Loucy (cell line): ENCODE measurements at regions not wholly inside any gene's neighbourhood (a gene's known extent, or its start where the extent isn't known, plus 50 kb on each side); places are given as distances from the start of the nearest gene placed in this dataset.

Source experiments
- H2AFZ ChIP-seq: fragments of 200-600 bp; sonication (generic); 2 replicates; pipeline ENCODE4 v1.6.0; 2016; ENCODE audit warnings: antibody characterized with exemption, mild to moderate bottlenecking, low read length, moderate library complexity
- H3F3A ChIP-seq: fragments of 200-600 bp; 2 replicates; pipeline ENCODE4 v1.6.0; 2016; ENCODE audit warnings: antibody characterized with exemption, low read depth, mild to moderate bottlenecking
- H3K27me3 ChIP-seq: fragments of 200-600 bp; sonication (generic); 2 replicates; pipeline ENCODE4 v1.6.1; 2014; ENCODE audit warnings: low read length, mild to moderate bottlenecking; ENCODE audit not compliant: insufficient read depth, poor library complexity, severe bottlenecking
- H3K36me3 ChIP-seq: fragments of 200-600 bp; sonication (generic); 2 replicates; pipeline ENCODE4 v1.6.1; 2016; ENCODE audit warnings: low read length; ENCODE audit not compliant: insufficient read depth
- H3K4me1 ChIP-seq: fragments of 200-600 bp; sonication (generic); 2 replicates; pipeline ENCODE4 v1.5.1; 2014; ENCODE audit warnings: low read length, mild to moderate bottlenecking; ENCODE audit not compliant: insufficient read depth, poor library complexity, severe bottlenecking
- H3K4me2 ChIP-seq: fragments of 200-600 bp; sonication (generic); 2 replicates; pipeline ENCODE4 v1.6.0; 2014; ENCODE audit warnings: antibody characterized with exemption, low read length, low read depth, mild to moderate bottlenecking; ENCODE audit not compliant: poor library complexity, severe bottlenecking
- H3K4me3 ChIP-seq: fragments of 200-600 bp; sonication (generic); 2 replicates; pipeline ENCODE4 v1.5.1; 2014; ENCODE audit warnings: low read length, mild to moderate bottlenecking, mixed read lengths; ENCODE audit not compliant: poor library complexity, severe bottlenecking
- H3K79me2 ChIP-seq: fragments of 200-600 bp; sonication (generic); 2 replicates; pipeline ENCODE4 v1.6.1; 2014; ENCODE audit warnings: low read length; ENCODE audit not compliant: insufficient read depth
- H3K9ac ChIP-seq: fragments of 200-600 bp; sonication (generic); 2 replicates; pipeline ENCODE4 v1.6.0; 2014; ENCODE audit warnings: mild to moderate bottlenecking, low read depth, low read length, moderate library complexity; ENCODE audit not compliant: poor library complexity, severe bottlenecking
- H3K9me2 ChIP-seq: fragments of 200-600 bp; sonication (generic); replicated peaks from 2 replicates; pipeline ENCODE4 v1.6.1; 2016; ENCODE audit warnings: low read depth, low read length, mixed read lengths
- H3K9me3 ChIP-seq: fragments of 200-600 bp; sonication (generic); 2 replicates; pipeline ENCODE4 v1.6.1; 2014; ENCODE audit warnings: mild to moderate bottlenecking, antibody characterized with exemption, low read length, low read depth; ENCODE audit not compliant: insufficient read depth
- H4K20me1 ChIP-seq: fragments of 200-600 bp; sonication (generic); 2 replicates; pipeline ENCODE4 v1.6.0; 2014; ENCODE audit warnings: antibody characterized with exemption, low read length, mild to moderate bottlenecking; ENCODE audit not compliant: insufficient read depth, poor library complexity, severe bottlenecking
- EZH2phosphoT487 ChIP-seq: fragments of 200-600 bp; IDR thresholded peaks from 2 replicates; pipeline ENCODE4 v1.6.1; 2018; ENCODE audit warnings: antibody characterized with exemption, mild to moderate bottlenecking, moderate library complexity, borderline replicate concordance
- TF ChIP-seq, protein P1 (sequence below): fragments of 200-600 bp; sonication (generic); conservative IDR thresholded peaks from 2 replicates; pipeline ENCODE4 v1.5.1; 2014; ENCODE audit warnings: mild to moderate bottlenecking, antibody characterized with exemption, low read length

DNA sequence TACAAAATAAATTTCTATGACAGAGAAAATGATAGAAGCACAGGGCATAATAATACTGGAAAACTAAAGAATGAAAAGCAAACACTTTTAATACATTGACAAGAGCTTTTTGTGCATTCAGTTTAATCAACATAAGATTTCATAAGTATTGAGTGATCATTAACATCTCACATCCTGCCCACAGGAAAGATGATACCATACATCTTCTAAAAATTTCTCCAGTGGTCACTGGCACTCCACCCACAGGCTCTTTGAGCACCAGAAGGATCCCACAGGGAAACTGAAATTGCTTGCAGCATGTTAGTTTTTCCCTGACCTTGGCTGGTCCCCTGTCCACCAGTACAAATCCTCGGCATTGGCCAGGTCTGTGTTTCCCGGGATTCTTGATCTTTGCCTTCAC lies 186.0 kb downstream of the CEMIP2 start:
- Histone ChIP-seq H3K9me3 (no peaks in the 10 kb centered on the region), H3K9me2 (no peaks in the 10 kb centered on the region), H3K9ac (no peak overlapping the region), H3K4me2 (no peak overlapping the region), H4K20me1 (no peaks in the 10 kb centered on the region), H3K4me3 (no peak overlapping the region), H3K79me2 (no peaks in the 10 kb centered on the region), H3K4me1 (no peaks in the 10 kb centered on the region), H3K27me3 (no peaks in the 10 kb centered on the region), H3F3A (no peaks in the 10 kb centered on the region), H3K36me3 (no peaks in the 10 kb centered on the region), H2AFZ (no peak overlapping the region)
- TF ChIP-seq, protein P1, sequence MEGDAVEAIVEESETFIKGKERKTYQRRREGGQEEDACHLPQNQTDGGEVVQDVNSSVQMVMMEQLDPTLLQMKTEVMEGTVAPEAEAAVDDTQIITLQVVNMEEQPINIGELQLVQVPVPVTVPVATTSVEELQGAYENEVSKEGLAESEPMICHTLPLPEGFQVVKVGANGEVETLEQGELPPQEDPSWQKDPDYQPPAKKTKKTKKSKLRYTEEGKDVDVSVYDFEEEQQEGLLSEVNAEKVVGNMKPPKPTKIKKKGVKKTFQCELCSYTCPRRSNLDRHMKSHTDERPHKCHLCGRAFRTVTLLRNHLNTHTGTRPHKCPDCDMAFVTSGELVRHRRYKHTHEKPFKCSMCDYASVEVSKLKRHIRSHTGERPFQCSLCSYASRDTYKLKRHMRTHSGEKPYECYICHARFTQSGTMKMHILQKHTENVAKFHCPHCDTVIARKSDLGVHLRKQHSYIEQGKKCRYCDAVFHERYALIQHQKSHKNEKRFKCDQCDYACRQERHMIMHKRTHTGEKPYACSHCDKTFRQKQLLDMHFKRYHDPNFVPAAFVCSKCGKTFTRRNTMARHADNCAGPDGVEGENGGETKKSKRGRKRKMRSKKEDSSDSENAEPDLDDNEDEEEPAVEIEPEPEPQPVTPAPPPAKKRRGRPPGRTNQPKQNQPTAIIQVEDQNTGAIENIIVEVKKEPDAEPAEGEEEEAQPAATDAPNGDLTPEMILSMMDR = no peak
- TF ChIP-seq EZH2phosphoT487 = no peak

DNA sequence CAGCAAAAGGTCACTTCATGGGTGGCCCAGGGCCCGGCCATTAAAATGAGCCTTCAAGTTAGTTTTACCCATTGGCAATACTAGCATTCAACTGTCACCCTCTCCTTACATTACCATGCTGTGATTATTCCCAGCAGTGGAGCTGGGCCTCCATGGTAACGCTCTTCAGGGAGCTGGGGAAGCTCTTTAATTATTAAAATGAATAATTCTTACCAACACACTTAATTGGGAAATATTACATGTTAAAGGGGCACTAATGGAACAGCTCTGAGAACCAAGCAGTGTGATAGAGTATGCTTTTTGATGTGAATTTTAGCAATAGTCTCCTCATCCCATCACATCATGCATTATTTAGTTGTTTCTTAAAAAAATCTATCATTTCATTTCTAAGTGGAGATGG lies 187.2 kb downstream of the CEMIP2 start:
- no peak overlapping the region for H3K4me2 ChIP-seq
- no peaks in the 10 kb centered on the region for H3K9me2 ChIP-seq

GRCh38 chr9:71571186-71571585 lies 197.1 kb downstream of the CEMIP2 start:
- Histone ChIP-seq H3K79me2 (no peaks in the 10 kb centered on the region), H4K20me1 (no peaks in the 10 kb centered on the region), H3K4me3 (no peak overlapping the region), H3K9me2 (no peaks in the 10 kb centered on the region), H3K27me3 (no peaks in the 10 kb centered on the region), H3K9me3 (no peaks in the 10 kb centered on the region), H3F3A (no peaks in the 10 kb centered on the region), H3K4me2 (no peak overlapping the region), H3K4me1 (no peaks in the 10 kb centered on the region), H3K9ac (no peak overlapping the region), H3K36me3 (no peaks in the 10 kb centered on the region), H2AFZ (no peak overlapping the region)
- TF ChIP-seq, protein P1 = no peak
- no peak for TF ChIP-seq EZH2phosphoT487

More for the DNA sequence above, 187.2 kb downstream of the CEMIP2 start:
- H3K36me3 ChIP-seq = no peaks in the 10 kb centered on the region
- no peaks in the 10 kb centered on the region for H3K4me1 ChIP-seq
- H4K20me1 ChIP-seq = no peaks in the 10 kb centered on the region
- H3K9ac ChIP-seq = no peak overlapping the region
- no peaks in the 10 kb centered on the region for H3K27me3 ChIP-seq
- TF ChIP-seq, protein P1 = no peak
- no peak for TF ChIP-seq EZH2phosphoT487
- H2AFZ ChIP-seq = no peak overlapping the region
- H3K9me3 ChIP-seq = no peaks in the 10 kb centered on the region
- no peaks in the 10 kb centered on the region for H3K79me2 ChIP-seq
- no peaks in the 10 kb centered on the region for H3F3A ChIP-seq
- no peak overlapping the region for H3K4me3 ChIP-seq
